OCI-LY7 (cell line): ENCODE measurements at regions not wholly inside any gene's neighbourhood (a gene's known extent, or its start where the extent isn't known, plus 50 kb on each side); places are given as distances from the start of the nearest gene placed in this dataset.

ENCODE experiments used
- BruUV-seq: library from RNA; stranded (reverse); fragments of 400-500 nt; replicated peaks from 2 replicates; lab custom pipeline; 2021; lab: Mats Ljungman, UMichigan
- CTCF ChIA-PET: fragments of 300-600 bp; sonication (Branson Sonifier 250); formaldehyde crosslinking; loops from one replicate; lab custom pipeline; 2022; ENCODE audit warnings: antibody characterized with exemption; ENCODE audit not compliant: unreplicated experiment; lab: Charles Lee
- POLR2A ChIA-PET: fragments of 300-600 bp; sonication (Branson Sonifier 250); formaldehyde crosslinking; loops from one replicate; lab custom pipeline; 2022; ENCODE audit warnings: antibody characterized with exemption; lab: Charles Lee
- DNase-seq: peaks from one replicate; pipeline ENCODE4 v3.0.0-alpha.2; 2015; ENCODE audit warnings: low spot score
- H2AFZ ChIP-seq: fragments of 200-600 bp; sonication (generic), shearing (Covaris generic); 2 replicates; pipeline ENCODE4 v1.6.1; 2014; ENCODE audit warnings: mild to moderate bottlenecking, antibody characterized with exemption, low read length, moderate library complexity
- H3K27ac ChIP-seq: fragments of 200-600 bp; sonication (generic); 2 replicates; pipeline ENCODE4 v1.5.1; 2014; ENCODE audit warnings: mixed run types, low read depth, mild to moderate bottlenecking, moderate library complexity, low read length, inconsistent platforms; ENCODE audit not compliant: poor library complexity, severe bottlenecking
- H3K36me3 ChIP-seq: fragments of 200-600 bp; sonication (generic); 2 replicates; pipeline ENCODE4 v1.6.1; 2014; ENCODE audit warnings: mild to moderate bottlenecking, antibody characterized with exemption, low read length, moderate library complexity, mixed read lengths; ENCODE audit not compliant: insufficient read depth
- H3K4me1 ChIP-seq: fragments of 200-600 bp; sonication (generic); 2 replicates; pipeline ENCODE4 v1.5.1; 2014; ENCODE audit warnings: mild to moderate bottlenecking, low read length; ENCODE audit not compliant: insufficient read depth, poor library complexity, severe bottlenecking
- H3K4me2 ChIP-seq: fragments of 200-600 bp; sonication (generic); 2 replicates; pipeline ENCODE4 v1.6.1; 2014; ENCODE audit warnings: mild to moderate bottlenecking, low read length
- H3K4me3 ChIP-seq: fragments of 200-600 bp; sonication (generic); 2 replicates; pipeline ENCODE4 v1.5.1; 2014; ENCODE audit warnings: mild to moderate bottlenecking, low read depth, low read length; ENCODE audit not compliant: poor library complexity, severe bottlenecking
- H3K79me2 ChIP-seq: fragments of 200-600 bp; sonication (generic); 2 replicates; pipeline ENCODE4 v1.6.1; 2016; ENCODE audit warnings: low read depth, mild to moderate bottlenecking, low read length, moderate library complexity, mixed read lengths; ENCODE audit not compliant: insufficient read depth
- H3K9me2 ChIP-seq: fragments of 200-600 bp; sonication (generic); 2 replicates; pipeline ENCODE4 v1.6.1; 2016; ENCODE audit warnings: mild to moderate bottlenecking, low read length, mixed read lengths; ENCODE audit not compliant: insufficient read depth
- H3K9me3 ChIP-seq: fragments of 200-600 bp; sonication (generic); 2 replicates; pipeline ENCODE4 v1.6.1; 2014; ENCODE audit warnings: mild to moderate bottlenecking, mixed run types, low read length, mixed read lengths
- H4K20me1 ChIP-seq: fragments of 200-600 bp; sonication (generic); 2 replicates; pipeline ENCODE4 v1.6.1; 2014; ENCODE audit warnings: mild to moderate bottlenecking, antibody characterized with exemption, low read length, moderate library complexity, mixed read lengths; ENCODE audit not compliant: insufficient read depth
- CTCF ChIP-seq: fragments of 200-600 bp; sonication (generic); conservative IDR thresholded peaks from 2 replicates; pipeline ENCODE4 v1.5.1; 2014; ENCODE audit warnings: mild to moderate bottlenecking, antibody characterized with exemption, low read length, moderate library complexity, mixed read lengths
- EZH2phosphoT487 ChIP-seq: fragments of 200-600 bp; sonication (generic); IDR thresholded peaks from 2 replicates; pipeline ENCODE4 v1.6.1; 2018; ENCODE audit warnings: low read depth, borderline replicate concordance, mild to moderate bottlenecking, mixed run types, antibody characterized with exemption, low read length, moderate library complexity, mixed read lengths
- intact Hi-C: fragments of 100-400 bp; cut with micrococcal nuclease; formaldehyde crosslinking; loops from one replicate; pipeline ENCODE4 v1.10.0; 2022; ENCODE audit not compliant: unreplicated experiment

DNA sequence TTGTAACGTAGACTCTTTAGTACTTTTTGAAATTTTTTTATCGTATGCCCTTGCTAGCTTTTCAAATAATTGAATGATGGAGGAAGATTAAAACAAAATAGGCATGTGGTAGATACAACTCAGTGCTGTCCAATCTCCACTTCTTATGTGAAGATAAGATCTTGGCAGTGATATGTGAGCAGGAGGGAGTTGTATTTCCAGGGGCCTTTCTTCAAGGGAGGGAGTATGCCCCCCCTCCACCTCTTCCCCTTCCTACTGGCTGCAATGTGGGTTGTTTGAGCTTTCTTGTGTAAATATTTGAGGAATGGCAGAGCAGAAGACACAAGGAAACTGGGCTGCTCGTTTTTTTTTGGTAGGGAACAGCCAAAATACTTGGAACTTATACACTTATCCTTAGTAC, 374.9 kb downstream of the PSAT1 start:
- H3K79me2 ChIP-seq, result no peaks in the 10 kb centered on the region
- no peaks in the 10 kb centered on the region for H3K4me1 ChIP-seq
- POLR2A ChIA-PET, result no interaction called here
- DNase-seq, result no peak
- no peak overlapping the region for H2AFZ ChIP-seq
- H4K20me1 ChIP-seq, result no peaks in the 10 kb centered on the region
- H3K27ac ChIP-seq, result no peak overlapping the region
- BruUV-seq, result no TSS peak
- H3K9me2 ChIP-seq, result no peaks in the 10 kb centered on the region
- TF ChIP-seq CTCF (no peak), EZH2phosphoT487 (no peak)
- intact Hi-C loops, result no loop called here
- no peak overlapping the region for H3K4me2 ChIP-seq
- CTCF ChIA-PET, result no interaction called here
- H3K9me3 ChIP-seq, result no peaks in the 10 kb centered on the region
- H3K4me3 ChIP-seq, result no peak overlapping the region
- no peaks in the 10 kb centered on the region for H3K36me3 ChIP-seq

- Histone ChIP-seq H3K9me2 (no peaks in the 10 kb centered on the region), H4K20me1 (no peaks in the 10 kb centered on the region), H3K36me3 (no peaks in the 10 kb centered on the region), H3K4me2 (no peak overlapping the region), H3K9me3 (no peaks in the 10 kb centered on the region), H3K4me1 (no peaks in the 10 kb centered on the region), H3K79me2 (no peaks in the 10 kb centered on the region), H3K27ac (no peak overlapping the region), H3K4me3 (no peak overlapping the region), H2AFZ (no peak overlapping the region)
- ChIA-PET POLR2A (interaction anchor here (0.6 kb wide), 1 partner anchor 114 kb away, joined by 6 read pairs; no protein-coding TSS in a partner anchor), CTCF (no interaction called here)
- DNase-seq, result no peak
- no peak for TF ChIP-seq CTCF
- TF ChIP-seq EZH2phosphoT487, result no peak
- no TSS peak for BruUV-seq
- intact Hi-C loops, result no loop called here
These were observed 377.9 kb downstream of the PSAT1 start for GRCh38 chr9:78674874-78675273.

GRCh38 chr9:78676009-78676408, 379.1 kb downstream of the PSAT1 start:
- DNase-seq, result no peak
- no peaks in the 10 kb centered on the region for H3K4me1 ChIP-seq
- no peaks in the 10 kb centered on the region for H3K9me2 ChIP-seq
- BruUV-seq, result no TSS peak
- H3K4me2 ChIP-seq, result no peak overlapping the region
- H3K9me3 ChIP-seq, result no peaks in the 10 kb centered on the region
- H4K20me1 ChIP-seq, result no peaks in the 10 kb centered on the region
- H3K79me2 ChIP-seq, result no peaks in the 10 kb centered on the region
- CTCF ChIA-PET, result no interaction called here
- no peak overlapping the region for H3K4me3 ChIP-seq
- no peaks in the 10 kb centered on the region for H3K36me3 ChIP-seq
- POLR2A ChIA-PET, result no interaction called here
- H2AFZ ChIP-seq, result no peak overlapping the region
- intact Hi-C loops, result no loop called here
- TF ChIP-seq CTCF, result no peak
- no peak for TF ChIP-seq EZH2phosphoT487
- no peak overlapping the region for H3K27ac ChIP-seq
